Activated naive CD4-positive, alpha-beta T cell (primary cell): ENCODE measurements at regions not wholly inside any gene's neighbourhood (a gene's known extent, or its start where the extent isn't known, plus 50 kb on each side); places are given as distances from the start of the nearest gene placed in this dataset.
"Not testable (repeated sequence)": the region's sequence is repeated elsewhere in the genome, so short reads cannot be mapped to it uniquely, and the experiment has no call there.

Experiments used
- DNase-seq, 4 experiments: peaks; one replicate each; lab custom pipeline; 2025; lab: John Stamatoyannopoulos, UW

DNA sequence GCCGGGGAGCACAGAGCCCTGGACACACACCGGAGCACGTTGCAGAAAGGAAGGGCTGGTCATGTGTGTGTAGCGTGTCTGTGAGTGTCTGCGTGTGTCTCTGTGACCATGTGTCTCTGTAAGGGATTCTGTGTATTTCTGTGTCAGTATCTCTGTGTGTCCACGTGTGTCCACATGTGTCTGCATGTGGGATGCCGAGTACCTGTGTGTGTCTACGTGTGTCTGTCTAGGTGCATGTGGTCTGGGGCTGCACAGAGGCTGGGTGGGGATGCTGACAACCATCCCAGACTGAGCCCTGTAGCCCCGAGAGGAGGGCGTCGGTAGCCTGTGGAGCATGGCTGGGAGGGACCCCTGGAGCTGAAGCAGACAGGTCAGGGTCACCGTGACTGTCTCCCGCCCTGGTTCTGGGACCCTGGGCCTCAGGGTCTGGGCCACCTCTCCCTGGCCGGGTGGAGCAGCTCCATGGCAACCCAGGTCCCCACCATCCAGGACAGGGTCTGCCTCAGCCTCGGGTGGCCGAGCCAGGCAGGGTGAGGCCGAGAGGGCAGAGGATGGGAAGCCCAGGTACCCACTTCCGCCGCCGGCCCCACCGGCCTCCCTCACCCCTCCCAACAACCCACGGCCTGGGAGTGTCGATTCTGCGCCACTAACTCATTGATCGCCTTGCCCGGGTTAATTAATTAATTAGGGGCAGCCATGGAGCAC is 122.7 kb downstream of the FAM53A start:
- no peak for DNase-seq

GRCh38 chr4:1559896-1560650 is 124.0 kb downstream of the FAM53A start:
- no peak for DNase-seq

GRCh38 chr4:1558205-1558604 is 125.9 kb downstream of the FAM53A start:
- no peak for DNase-seq

DNA sequence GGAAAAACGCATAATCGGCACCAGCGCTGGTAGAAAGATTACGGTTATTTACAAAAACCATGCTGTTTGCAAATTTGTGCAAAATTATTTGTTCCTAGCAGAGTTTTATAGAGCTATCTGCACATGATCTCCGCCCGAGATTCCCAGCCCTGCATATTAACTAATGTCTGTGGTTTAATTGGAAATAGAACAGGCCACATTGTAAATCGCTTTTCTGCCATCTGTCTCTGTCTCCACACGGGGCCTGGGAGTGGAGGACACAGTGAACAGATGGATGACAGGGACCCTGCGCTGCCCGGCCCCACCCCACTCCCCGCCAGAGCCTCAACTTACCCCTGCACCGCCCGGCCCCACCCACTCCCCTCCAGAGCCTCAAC is 126.9 kb downstream of the FAM53A start:
- no peak for DNase-seq

DNA sequence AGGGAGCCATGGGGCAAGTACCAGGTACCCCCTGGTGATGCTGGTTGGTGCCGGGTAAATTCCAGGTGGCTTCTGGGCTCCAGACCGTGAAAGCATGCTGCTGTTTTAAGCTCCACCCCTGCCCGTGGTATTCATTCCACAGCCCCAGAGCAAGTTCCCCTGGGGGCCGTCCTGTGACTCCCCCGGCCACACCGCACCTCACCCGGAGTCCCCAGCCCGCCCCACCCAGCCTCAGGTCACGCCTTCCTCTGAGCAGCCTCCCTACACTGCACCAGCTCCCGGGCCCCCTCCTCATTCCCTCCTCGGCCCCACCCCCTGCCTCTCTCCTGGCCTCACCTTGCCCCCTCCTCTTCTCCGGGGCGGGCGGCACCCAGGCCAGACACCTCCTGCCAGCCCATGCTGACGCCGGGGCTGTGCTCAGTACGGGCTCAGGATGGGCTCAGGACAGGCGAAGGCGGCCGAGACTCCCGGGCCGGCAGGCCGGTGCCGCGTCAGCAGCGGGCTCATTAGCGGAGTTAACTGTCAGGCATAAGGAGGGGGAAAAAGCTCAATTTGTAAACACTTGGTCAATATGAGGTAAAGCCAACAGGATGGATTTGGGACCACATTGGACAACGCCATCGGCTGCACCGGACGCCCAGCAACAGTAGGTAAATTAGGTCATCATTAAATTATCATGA is 127.4 kb downstream of the FAM53A start:
- no peak for DNase-seq

DNA sequence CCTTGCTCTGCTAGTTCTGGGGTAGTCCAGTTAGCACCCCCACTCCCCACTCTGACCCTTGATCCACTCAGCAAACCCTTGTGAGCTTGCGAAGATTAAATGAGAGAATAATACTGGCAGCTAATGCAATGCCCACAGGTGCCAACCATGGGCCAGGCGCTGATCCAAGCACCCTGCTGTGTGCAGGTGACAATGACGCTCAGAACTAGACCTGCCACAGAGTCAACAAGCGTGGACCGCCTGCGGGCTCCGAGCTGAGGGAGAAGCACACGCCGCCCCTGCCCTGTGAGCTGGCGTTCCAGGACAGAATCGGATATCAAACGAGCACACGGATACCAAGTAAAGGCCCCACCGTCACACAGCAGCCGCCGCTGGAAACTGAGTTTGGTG is 129.2 kb downstream of the FAM53A start:
- DNase-seq, result no peak

DNA sequence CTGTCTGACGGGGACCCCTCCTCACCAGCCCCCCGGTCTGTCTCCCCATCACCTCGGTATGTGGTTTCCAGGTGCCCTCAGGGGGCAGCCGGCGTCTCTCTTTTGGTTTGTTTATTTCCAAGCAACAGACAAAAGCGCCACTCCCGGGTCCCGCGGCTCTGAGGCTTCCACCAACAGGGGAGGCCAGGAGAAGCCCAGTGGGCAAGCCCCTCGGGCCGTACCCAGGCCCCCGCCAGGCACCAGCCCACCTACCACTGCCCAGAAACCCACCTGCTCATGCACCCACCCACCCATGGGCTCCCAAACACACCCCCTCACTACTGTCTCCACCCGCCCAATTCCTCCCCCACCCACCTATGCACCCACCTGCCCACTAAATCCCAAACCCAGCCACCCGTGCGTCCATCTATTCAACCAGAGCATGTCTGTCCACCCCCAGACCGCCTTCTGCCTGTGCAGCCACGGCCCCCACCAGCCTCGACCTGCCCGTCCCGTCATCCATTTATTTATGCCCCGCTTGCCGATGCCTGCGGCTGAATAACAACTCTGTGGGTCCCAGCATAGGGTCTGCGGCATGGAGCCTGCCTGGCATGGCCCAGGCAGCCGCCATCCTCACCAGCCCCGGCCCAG is 129.8 kb downstream of the FAM53A start:
- DNase-seq, result no peak

- DNase-seq, result no peak
Measured at GRCh38 chr4:1553365-1553764, 130.7 kb downstream of the FAM53A start.

- no peak for DNase-seq
Measured at GRCh38 chr4:1552451-1552850, 131.7 kb downstream of the FAM53A start.

DNA sequence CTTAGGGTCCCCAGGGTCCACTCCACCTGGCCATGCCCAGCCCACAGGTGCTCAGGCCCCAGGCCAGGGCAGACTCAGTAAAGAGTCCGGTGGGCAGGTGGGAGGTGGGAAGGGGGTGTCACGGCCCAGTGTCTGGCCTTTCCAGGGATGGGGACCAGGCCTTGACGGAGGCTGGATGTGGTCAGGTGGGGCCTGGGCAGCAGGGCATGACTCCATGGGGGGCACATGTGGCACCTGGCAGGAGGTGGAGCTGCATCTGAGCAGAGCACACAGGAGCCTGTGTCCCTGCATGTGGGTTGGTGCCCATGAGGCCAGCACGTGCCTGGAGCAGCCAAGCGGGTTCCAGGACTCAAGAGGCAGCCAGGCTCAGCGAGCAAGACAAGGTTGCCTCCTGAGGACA is 132.9 kb downstream of the FAM53A start:
- no peak for DNase-seq

DNA sequence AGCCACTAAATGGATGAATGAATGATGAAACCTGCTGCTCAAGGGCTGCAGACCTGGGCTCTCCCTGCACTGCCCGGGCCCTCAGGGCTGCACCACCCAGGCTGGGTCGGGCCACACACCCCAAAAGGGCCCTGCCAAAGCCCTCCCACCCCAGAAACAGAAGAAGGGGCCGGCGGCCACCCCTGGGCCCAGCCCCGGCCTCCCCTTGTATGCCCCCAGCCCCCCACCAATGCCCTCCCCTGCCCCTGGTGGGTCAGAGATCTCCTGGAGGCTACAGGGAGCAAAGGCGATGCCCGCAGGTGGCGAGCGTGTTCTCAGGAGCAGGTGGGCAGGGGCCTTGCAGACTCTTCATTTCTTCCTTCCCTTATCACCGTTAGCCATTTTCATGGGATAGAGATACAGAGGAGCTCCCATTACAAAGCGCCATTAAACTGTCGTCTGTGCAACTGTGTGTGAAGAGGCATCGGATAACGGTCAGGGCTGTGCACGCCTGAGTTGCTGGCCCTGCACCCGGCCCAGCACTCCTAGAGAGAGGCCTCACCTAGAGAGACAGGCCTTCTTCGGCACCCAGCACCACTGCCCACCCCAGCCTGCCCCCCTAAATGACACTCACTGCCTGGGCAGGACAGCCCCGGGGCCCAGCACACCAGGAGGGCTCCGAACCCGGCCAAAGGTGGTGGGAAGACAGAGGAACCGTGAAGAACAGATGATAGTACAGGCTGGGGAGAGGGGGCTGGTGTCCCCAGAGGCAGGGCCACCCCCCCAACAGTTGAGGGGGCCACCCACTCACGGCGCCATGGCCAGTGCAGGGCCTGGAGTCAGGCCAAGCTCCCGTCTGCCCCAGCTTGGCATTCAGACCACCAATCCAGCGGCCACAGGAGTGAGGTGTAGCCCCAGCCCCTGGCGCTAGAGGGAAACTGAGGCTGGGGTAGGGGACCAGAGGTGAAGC is 133.7 kb downstream of the FAM53A start:
- DNase-seq, result no peak

DNA sequence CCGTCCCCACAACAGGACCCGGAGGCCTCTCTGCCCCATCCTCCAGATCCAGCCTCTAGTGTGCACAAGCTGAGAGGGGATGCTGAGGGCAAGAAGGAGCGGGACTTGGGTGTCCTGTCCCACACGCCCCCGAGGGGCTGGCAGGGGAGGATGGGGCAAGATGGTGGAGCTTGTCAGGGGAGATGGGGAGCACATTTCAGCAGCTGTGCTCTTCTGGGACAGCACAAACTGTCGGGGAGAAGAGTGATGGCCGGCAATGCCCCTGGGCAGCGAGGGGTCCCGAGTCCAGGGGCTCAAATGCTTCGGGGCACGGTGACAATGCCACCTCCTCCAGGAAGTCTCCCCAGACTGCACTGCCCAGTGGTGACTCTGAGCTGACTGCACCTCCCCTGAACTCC is 134.5 kb downstream of the FAM53A start:
- no peak for DNase-seq

- peak; percentile 25 to 50 (median 42) for DNase-seq
Measured at GRCh38 chr4:1548827-1549637, 135.1 kb downstream of the FAM53A start.

DNA sequence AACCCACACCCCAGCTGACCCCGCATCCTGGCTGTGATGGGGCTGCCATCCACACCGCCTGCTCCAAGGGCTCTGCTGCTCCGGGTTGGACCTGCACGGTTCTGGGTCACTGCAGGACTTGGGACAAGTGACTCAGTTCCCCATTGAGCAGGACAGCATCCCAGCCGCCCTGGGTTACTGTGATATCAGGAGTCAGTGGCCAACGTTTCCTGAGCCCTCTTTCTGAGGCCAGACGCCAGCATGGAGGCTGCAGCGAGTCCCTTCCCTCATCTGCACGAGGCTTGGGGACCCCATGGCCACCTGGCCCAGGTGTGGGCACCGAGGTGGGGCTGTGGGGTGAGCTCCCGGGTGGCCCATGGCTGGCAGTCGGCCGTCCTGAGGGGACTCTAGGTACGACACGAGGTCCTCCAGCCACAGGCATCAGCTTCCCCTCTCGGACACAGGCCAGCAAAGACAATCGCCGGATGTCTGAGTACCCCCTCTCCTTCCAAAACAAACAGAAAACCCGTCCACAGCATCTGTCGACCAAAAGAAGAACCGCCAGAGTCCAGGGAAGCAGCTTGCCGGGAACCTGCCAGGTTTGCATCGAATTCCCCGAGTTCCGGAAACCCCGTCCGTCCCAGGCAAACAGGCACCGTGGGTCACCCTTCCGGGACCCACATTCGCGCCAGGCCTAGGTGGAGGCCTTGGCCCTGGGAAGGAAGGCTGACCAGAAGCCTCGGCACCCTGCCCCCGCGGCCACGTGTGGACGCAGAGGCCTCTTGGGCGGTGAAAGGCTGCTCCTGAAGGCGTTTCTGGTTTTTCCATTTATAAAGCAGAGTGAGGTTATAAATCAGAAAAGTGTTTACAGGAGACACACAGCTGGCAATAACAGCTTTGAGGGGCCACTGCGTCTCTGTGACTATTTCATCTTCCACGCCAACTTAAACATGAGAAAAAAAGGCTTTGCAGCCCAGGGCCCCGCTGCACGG is 136.0 kb downstream of the FAM53A start:
- no peak for DNase-seq

DNA sequence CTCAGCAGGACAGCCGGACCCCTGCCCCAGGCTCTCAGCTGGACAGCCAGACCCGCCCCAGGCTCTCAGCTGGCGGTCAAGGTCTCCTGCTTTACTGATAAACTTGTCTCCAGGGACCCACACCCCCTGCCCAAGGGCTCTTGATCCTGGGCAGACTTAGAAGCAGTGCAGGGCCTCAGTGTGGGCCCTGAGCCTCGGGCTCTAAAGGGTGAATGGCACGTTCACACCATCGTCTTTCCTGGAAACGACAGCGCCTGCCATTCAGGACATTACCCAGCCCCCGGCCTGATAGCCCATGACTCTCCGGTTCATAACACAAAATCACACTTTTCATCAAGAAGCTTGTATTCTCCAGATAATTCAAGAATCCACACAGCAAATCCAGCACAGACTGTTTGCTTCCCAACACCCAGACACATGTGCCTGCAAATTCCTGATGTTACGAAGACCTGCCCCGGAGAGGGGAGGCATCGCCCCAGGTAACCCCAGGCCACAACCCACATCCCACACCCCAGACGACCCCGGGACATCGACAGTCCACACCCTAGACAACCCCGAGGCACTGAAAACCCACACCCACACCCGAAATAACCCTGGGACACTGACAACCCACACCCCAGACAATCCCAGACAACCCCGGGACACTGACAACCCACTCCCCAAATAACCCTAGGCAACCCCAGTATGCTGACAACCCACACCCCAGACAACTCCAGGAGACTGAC is 136.8 kb downstream of the FAM53A start:
- DNase-seq, result no peak

GRCh38 chr4:1544861-1545281 is 138.6 kb upstream of the NKX1-1 start:
- DNase-seq, result no peak

GRCh38 chr4:1544435-1544834 is 138.2 kb upstream of the NKX1-1 start:
- DNase-seq, result not testable (repeated sequence)

GRCh38 chr4:1543976-1544375 is 137.7 kb upstream of the NKX1-1 start:
- no peak for DNase-seq

- no peak for DNase-seq
Measured at GRCh38 chr4:1543561-1543960, 137.3 kb upstream of the NKX1-1 start.
